Right cardiac atrium (tissue), 5 donors: ENCODE measurements at regions not wholly inside any gene's neighbourhood (a gene's known extent, or its start where the extent isn't known, plus 50 kb on each side); places are given as distances from the start of the nearest gene placed in this dataset.
"Not testable (repeated sequence)": the region's sequence is repeated elsewhere in the genome, so short reads cannot be mapped to it uniquely, and the experiment has no call there.

ENCODE experiments used
- ATAC-seq, 2 donors: fragments of 200-7000 bp; cut with Tn5 transposase; one replicate each; pipeline versions ENCODE4 v1.8.0 to v1.9.1; 2020; ENCODE audit warnings: moderate library complexity in 2 of 2, mild to moderate bottlenecking in 1 of 2
- DNase-seq, 3 donors: peaks; one replicate each; pipeline ENCODE4 v3.0.0-alpha.2; 2020
- H3K27ac ChIP-seq: one replicate; pipeline ENCODE4 v1.5.1; 2013; ENCODE audit warnings: mild to moderate bottlenecking, low read length, control low read depth, moderate library complexity
- H3K27me3 ChIP-seq: one replicate; pipeline ENCODE4 v1.6.1; 2013; ENCODE audit not compliant: control insufficient read depth, insufficient read depth
- H3K4me1 ChIP-seq: one replicate; pipeline ENCODE4 v1.6.1; 2013; ENCODE audit warnings: low read length; ENCODE audit not compliant: control insufficient read depth, insufficient read depth
- H3K4me3 ChIP-seq: one replicate; pipeline ENCODE4 v1.5.1; 2013; ENCODE audit warnings: low read length, control low read depth
- H3K9me3 ChIP-seq: one replicate; pipeline ENCODE4 v1.6.1; 2013; ENCODE audit warnings: low read length; ENCODE audit not compliant: control insufficient read depth
- WGBS: extraction: QIAGEN DNeasy Blood & Tissue Kit; methylation state at CpG from one replicate; pipeline ENCODE4 v1.1.7; 2013; 5-methylcytosine and 5-hydroxymethylcytosine counted together
- intact Hi-C, 4 donors: fragments of 100-400 bp; cut with DNase I; formaldehyde crosslinking; loops; one replicate each; pipeline versions ENCODE4 v1.11.0 to v1.14.0; 2022 to 2023
- donor health status: healthy with polysubstance abuse.
- donor health status: DM: no; HTN: yes; CAD: no.
- donor health status: DM: no; HTN: no; CAD: no.
- donor health status: DM: no; HTN: yes; CAD: no; lungs with severe emphysema.
- donor health status: DM: yes; HTN: yes; CAD: no.

DNA sequence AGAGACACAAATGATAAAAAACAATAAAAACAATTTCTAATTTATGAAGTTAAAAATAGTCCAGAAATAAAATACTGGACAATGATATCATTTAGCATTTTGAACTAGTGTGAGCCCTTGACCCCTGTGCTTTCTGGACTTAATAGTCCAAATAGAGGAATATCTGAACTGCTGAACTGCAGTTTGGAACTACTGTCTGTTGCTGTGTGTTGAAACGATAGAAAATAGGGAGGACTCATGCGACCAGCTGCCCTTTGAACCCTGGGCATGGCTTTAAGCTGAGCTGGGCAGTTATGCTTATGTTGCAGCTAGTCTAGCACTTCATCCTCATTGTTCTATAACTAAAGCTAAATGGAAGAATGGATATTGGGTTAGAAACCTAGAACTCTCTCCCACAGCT lies 99.5 kb downstream of the FMR1NB start:
- H3K9me3 ChIP-seq: no peaks in the 10 kb centered on the region
- no peak overlapping the region for H3K4me3 ChIP-seq
- intact Hi-C loops: no loop called here
- H3K27me3 ChIP-seq: no peaks in the 10 kb centered on the region
- DNase-seq (no peak), ATAC-seq (no peak)
- no peak overlapping the region for H3K27ac ChIP-seq
- WGBS: 53% methylated on average over 2 of the region's 2 CpGs
- H3K4me1 ChIP-seq: no peaks in the 10 kb centered on the region

DNA sequence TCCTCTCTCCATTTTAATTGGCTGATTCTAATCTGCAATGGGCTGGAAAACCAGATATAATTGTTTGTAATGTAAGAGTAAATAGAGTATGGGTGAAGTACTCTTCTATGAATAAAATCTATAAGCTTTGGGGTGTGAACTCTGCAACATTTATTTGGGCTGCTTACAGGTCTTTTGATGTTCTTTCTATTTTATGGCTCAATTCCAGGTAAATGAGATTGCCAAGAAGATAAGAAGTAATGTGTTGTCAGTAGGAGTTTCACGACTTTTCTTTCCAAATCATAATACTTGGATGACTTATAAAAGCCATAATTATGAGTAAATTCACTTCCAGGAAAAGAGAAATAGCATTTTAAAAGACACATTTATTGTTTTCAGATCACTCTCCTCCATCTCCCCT lies 103.5 kb downstream of the FMR1NB start:
- ATAC-seq: no peak
- WGBS: 27% methylated on average over 1 of the region's 1 CpG
- intact Hi-C loops: no loop called here

DNA sequence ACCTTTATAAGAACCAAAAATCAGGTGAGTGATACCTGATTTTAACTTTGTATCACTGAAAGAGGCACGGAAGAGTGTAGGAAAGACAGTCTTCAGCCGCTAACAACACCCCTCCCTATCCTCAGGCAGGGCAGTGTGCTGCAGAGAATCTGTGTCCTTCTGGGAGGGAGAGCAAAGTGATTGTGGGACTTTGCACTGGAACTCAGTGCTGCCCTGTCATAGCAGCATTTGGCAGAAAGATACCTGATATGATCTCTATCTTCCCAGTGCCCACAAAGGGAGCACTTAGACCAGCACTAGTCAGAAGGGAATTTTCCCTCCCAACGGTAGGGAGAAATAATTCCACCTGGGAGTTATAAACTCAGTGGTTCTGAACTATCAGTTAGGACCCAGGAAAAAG lies 139.0 kb downstream of the FMR1NB start:
- H3K4me3 ChIP-seq: no peak overlapping the region
- intact Hi-C loops: no loop called here
- no peak overlapping the region for H3K27ac ChIP-seq
- no peaks in the 10 kb centered on the region for H3K9me3 ChIP-seq
- no peaks in the 10 kb centered on the region for H3K27me3 ChIP-seq
- no peak for DNase-seq
- no peak for ATAC-seq
- H3K4me1 ChIP-seq: no peaks in the 10 kb centered on the region
- 69% methylated on average over 3 of the region's 3 CpGs for WGBS

More for the DNA sequence above, 103.5 kb downstream of the FMR1NB start:
- Histone ChIP-seq H3K9me3 (no peaks in the 10 kb centered on the region), H3K4me3 (no peak overlapping the region), H3K4me1 (no peaks in the 10 kb centered on the region), H3K27me3 (no peaks in the 10 kb centered on the region), H3K27ac (no peak overlapping the region)
- DNase-seq: no peak

DNA sequence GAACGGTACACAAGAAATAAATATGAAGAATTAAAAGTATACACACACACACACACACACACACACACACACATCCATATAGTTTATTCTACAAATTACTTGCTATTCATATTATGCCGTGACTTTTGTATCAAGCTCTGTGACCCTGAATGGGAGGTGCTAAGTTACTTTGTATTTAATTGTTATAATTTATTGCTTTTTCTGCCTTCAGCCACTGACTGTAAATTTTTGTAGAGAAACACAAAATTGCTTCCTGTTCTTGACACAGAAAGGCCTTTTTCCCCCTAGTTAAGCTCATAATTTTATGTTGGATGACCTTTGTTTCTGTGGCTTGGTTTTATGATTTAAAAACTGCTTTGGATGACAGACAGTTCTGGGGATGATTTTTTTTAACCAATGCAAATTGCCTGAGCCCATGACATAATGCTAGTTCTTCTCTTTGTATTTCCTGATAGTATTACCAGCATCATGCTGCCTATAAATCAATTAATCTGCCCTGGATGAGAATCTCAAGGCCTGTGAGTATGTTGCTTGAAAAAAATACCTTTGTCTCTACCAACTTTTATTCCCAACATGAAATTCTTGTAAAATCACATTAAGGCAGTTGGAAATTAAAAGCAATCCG lies 140.0 kb downstream of the FMR1NB start:
- Histone ChIP-seq H3K4me1 (no peaks in the 10 kb centered on the region), H3K4me3 (no peak overlapping the region), H3K27ac (no peak overlapping the region), H3K9me3 (no peaks in the 10 kb centered on the region), H3K27me3 (no peaks in the 10 kb centered on the region)
- ATAC-seq: no peak
- WGBS: 72% methylated on average over 3 of the region's 3 CpGs
- DNase-seq: no peak
- intact Hi-C loops: no loop called here

DNA sequence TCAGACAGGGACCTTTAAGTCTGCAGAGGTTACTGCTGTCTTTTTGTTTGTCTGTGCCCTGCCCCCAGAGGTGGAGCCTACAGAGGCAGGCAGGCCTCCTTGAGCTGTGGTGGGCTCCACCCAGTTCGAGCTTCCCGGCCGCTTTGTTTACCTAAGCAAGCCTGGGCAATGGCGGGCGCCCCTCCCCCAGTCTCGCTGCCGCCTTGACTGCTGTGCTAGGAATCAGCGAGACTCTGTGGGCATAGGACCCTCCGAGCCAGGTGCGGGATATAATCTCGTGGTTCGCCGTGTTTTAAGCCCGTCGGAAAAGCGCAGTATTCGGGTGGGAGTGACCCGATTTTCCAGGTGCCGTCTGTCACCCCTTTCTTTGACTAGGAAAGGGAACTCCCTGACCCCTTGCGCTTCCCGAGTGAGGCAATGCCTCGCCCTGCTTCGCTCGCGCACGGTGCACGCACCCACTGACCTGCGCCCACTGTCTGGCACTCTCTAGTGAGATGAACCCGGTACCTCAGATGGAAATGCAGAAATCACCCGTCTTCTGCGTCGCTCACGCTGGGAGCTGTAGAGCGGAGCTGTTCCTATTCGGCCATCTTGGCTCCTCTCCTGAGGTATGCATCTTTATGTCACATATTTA lies 147.9 kb downstream of the FMR1NB start:
- ATAC-seq, H3K4me1 ChIP-seq, H3K27me3 ChIP-seq, H3K4me3 ChIP-seq, H3K27ac ChIP-seq, intact Hi-C loops, DNase-seq, H3K9me3 ChIP-seq: not testable (repeated sequence)
- WGBS: 87% methylated on average over 35 of the region's 35 CpGs

DNA sequence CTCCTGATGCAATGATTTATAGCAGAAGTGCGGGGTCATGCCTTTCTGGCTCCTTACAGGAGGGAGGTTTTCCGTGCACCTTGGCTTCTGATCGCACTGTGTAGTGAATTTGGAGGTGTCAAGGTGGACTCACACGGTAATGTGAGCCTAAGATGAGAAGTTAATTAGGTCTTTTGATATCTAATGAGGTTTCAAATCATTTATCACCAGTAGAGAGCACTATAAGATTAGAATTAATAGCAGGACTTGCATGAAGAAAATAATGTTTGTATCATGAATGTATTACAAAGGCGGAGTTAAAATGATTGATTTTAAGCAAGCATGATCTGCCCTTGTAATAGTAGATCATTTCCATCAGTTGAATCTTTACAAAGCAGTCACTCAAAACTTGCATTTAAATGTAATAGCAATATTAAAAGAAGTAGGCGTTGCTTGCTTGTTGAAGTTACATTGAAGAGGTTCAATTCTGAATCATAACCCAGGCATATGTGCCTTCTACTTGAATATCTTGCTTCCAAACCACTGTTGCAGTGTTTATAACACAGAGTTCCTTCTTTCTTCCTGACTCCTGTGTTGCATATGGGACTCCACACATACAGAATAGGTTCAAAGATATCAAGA lies 152.1 kb downstream of the FMR1NB start:
- WGBS: 48% methylated on average over 6 of the region's 6 CpGs

DNA sequence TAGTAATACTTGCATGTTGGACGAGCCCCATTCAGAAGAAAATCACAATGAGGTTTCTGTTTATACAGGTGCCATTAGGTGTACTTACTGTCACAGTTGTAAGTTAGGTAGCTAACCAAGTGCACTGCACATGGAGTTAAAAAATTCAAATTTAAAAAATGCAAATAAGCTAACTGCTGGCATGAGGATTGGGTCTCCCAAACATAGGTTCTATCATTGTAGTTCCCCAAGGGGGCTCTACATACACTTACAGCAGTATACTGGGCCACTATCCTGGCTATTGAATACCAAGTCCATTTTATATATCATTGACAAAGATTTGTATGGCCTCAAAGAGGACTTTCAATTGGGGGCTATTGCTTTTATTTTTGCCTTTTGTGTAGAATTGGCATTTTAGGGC lies 153.4 kb downstream of the FMR1NB start:
- no peak for ATAC-seq
- Histone ChIP-seq H3K9me3 (no peaks in the 10 kb centered on the region), H3K4me3 (no peak overlapping the region), H3K27ac (no peak overlapping the region), H3K27me3 (no peaks in the 10 kb centered on the region), H3K4me1 (no peaks in the 10 kb centered on the region)
- no peak for DNase-seq
- WGBS: 79% methylated on average over 1 of the region's 1 CpG
- intact Hi-C loops: loop anchor here in 2 of 4 donors (5.0 to 10.0 kb wide), 2 partner anchors 1150 to 1153 kb away; no protein-coding TSS in a partner anchor

More for the DNA sequence above, 152.1 kb downstream of the FMR1NB start:
- H3K4me3 ChIP-seq: no peak overlapping the region
- no peak overlapping the region for H3K27ac ChIP-seq
- no peaks in the 10 kb centered on the region for H3K27me3 ChIP-seq
- intact Hi-C loops: loop anchor here in 2 of 4 donors (5.0 to 10.0 kb wide), 2 partner anchors 1152 to 1154 kb away; no protein-coding TSS in a partner anchor
- ATAC-seq: no peak
- no peaks in the 10 kb centered on the region for H3K9me3 ChIP-seq
- no peak for DNase-seq
- H3K4me1 ChIP-seq: no peaks in the 10 kb centered on the region

DNA sequence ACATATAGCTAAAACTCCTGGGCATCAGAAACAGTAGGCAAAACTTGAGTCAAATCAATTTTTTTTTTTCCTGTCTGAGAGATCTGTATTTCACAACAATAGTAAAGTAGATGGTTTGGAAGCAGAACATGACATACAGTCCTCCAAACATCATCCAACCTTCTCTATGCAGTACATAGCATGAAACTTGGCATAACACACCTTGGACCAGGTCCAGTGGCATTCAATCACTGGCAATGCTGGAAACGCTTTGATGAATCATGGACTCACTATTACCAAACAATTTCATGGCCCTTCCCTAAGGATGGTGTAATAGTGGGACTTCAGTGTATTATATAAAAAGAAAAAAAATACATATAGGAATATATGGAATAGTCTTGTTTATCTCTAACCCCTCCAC lies 154.6 kb downstream of the FMR1NB start:
- no peak for DNase-seq
- no peak for ATAC-seq
- Histone ChIP-seq H3K4me3 (no peak overlapping the region), H3K9me3 (no peaks in the 10 kb centered on the region), H3K4me1 (no peaks in the 10 kb centered on the region), H3K27me3 (no peaks in the 10 kb centered on the region), H3K27ac (no peak overlapping the region)
- 42% methylated on average over 1 of the region's 1 CpG for WGBS
- intact Hi-C loops: loop anchor here in 1 of 4 donors (10.0 kb wide), 1 partner anchor 1149 kb away; no protein-coding TSS in a partner anchor

DNA sequence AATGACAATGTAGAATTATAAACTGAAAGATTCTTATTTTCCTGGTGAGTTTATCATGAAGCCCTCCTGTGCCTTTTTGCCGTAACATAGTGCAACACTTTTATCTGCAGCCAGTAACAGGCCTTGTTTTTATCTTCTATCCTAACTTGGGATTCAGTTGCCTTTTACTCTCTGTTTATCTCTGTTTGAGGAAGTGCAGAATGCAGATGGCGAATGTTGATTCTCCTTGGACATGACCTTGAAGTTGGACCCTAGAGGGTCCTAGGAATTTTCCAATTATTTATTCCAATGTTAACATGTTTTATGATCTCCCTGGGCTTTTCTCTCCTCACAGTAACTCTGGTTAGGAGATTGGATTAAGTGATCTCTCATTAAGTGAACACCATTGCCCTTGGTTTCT lies 165.0 kb downstream of the FMR1NB start:
- H3K4me1 ChIP-seq: no peaks in the 10 kb centered on the region
- H3K9me3 ChIP-seq: no peaks in the 10 kb centered on the region
- no peak for DNase-seq
- H3K4me3 ChIP-seq: no peak overlapping the region
- intact Hi-C loops: no loop called here
- ATAC-seq: no peak
- 54% methylated on average over 2 of the region's 2 CpGs for WGBS
- no peak overlapping the region for H3K27ac ChIP-seq
- H3K27me3 ChIP-seq: no peaks in the 10 kb centered on the region

DNA sequence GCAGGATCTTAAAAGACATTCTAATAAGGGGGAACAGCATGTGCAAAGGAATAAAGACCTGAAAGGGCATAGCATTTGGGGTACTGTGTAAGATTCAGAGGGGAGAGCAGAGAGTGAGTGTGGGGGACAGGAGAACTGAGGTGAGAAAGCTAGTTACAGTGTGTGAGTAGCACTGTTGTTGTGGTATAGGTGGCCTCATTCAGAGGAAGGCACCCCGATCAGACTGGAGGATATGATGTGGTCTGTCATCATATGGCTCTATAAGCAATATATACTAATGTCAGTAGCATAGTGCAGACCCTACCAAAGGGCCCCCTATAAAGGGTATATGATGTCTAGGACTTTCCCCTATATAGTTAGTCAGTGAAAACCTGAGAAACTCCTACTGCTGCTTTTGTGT lies 175.8 kb downstream of the FMR1NB start:
- no peak for ATAC-seq
- no peak overlapping the region for H3K27ac ChIP-seq
- intact Hi-C loops: no loop called here
- no peak overlapping the region for H3K4me3 ChIP-seq
- no peaks in the 10 kb centered on the region for H3K4me1 ChIP-seq
- WGBS: 81% methylated on average over 1 of the region's 1 CpG
- no peak for DNase-seq
- H3K9me3 ChIP-seq: no peaks in the 10 kb centered on the region
- no peaks in the 10 kb centered on the region for H3K27me3 ChIP-seq

DNA sequence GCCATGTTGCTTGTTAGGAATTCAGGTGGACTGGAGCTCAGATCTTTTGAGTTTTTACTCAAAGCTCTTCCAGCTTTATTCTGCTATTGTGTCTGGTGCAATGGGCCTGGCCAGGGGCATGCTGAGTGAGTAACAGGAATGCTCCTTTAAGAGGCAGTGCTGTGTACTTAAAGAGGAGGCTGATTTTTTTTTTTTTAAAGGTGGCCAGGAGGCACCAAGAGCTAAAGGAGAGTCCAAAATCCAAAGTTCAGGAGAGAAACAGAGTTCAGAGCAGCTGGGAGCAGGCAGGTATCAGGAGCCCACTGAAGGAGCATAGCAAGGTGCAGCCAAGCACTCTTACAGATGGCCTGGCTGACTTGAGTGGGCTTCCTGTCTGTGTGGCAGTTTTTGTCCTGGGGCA lies 178.7 kb downstream of the FMR1NB start:
- no peaks in the 10 kb centered on the region for H3K4me1 ChIP-seq

More for the DNA sequence above, 178.7 kb downstream of the FMR1NB start:
- no peak overlapping the region for H3K4me3 ChIP-seq
- no peak overlapping the region for H3K27ac ChIP-seq
- no peaks in the 10 kb centered on the region for H3K9me3 ChIP-seq
- no peaks in the 10 kb centered on the region for H3K27me3 ChIP-seq
- intact Hi-C loops: no loop called here
- ATAC-seq (no peak), DNase-seq (no peak)
